Activated naive CD4-positive, alpha-beta T cell treated with anti-CD3 and anti-CD28 coated beads, Interleukin-2, amount 50 U/mL, for 24 hours (primary cell): ENCODE measurements at regions not wholly inside any gene's neighbourhood (a gene's known extent, or its start where the extent isn't known, plus 50 kb on each side); places are given as distances from the start of the nearest gene placed in this dataset.

Experiments
- H3K27ac Mint-ChIP-seq: one replicate; pipeline ENCODE4 v1.8.0; 2021; ENCODE audit warnings: mild to moderate bottlenecking, mixed read lengths
- H3K27me3 Mint-ChIP-seq: one replicate; pipeline ENCODE4 v1.8.0; 2021; ENCODE audit warnings: mixed read lengths
- H3K36me3 Mint-ChIP-seq: one replicate; pipeline ENCODE4 v1.8.0; 2021; ENCODE audit warnings: mixed read lengths
- H3K4me1 Mint-ChIP-seq: one replicate; pipeline ENCODE4 v1.8.0; 2021; ENCODE audit warnings: mixed read lengths
- H3K4me3 Mint-ChIP-seq: one replicate; pipeline ENCODE4 v1.8.0; 2021; ENCODE audit warnings: mild to moderate bottlenecking, mixed read lengths
- H3K9me3 Mint-ChIP-seq: one replicate; pipeline ENCODE4 v1.8.0; 2021; ENCODE audit warnings: mixed read lengths

GRCh38 chr9:113772121-113772810 lies 103.8 kb upstream of the ZNF618 start:
- peaks cover 4% of the 10 kb centered on the region for H3K27me3 Mint-ChIP-seq
- H3K36me3 Mint-ChIP-seq = no peaks in the 10 kb centered on the region
- H3K9me3 Mint-ChIP-seq = no peaks in the 10 kb centered on the region
- no peak overlapping the region for H3K4me3 Mint-ChIP-seq
- no peak overlapping the region for H3K27ac Mint-ChIP-seq
- H3K4me1 Mint-ChIP-seq = no peaks in the 10 kb centered on the region

- Mint-ChIP-seq H3K27me3 (peaks cover 2% of the 10 kb centered on the region), H3K27ac (no peak overlapping the region), H3K4me3 (no peak overlapping the region), H3K9me3 (no peaks in the 10 kb centered on the region), H3K4me1 (no peaks in the 10 kb centered on the region), H3K36me3 (no peaks in the 10 kb centered on the region)
Observed at GRCh38 chr9:113774963-113775362, 101.1 kb upstream of the ZNF618 start.

- Mint-ChIP-seq H3K36me3 (no peaks in the 10 kb centered on the region), H3K4me3 (no peak overlapping the region), H3K9me3 (no peaks in the 10 kb centered on the region), H3K4me1 (no peaks in the 10 kb centered on the region), H3K27me3 (peaks cover 2% of the 10 kb centered on the region), H3K27ac (no peak overlapping the region)
Observed at GRCh38 chr9:113775749-113776148, 100.4 kb upstream of the ZNF618 start.

- H3K27ac Mint-ChIP-seq = no peak overlapping the region
- H3K9me3 Mint-ChIP-seq = no peaks in the 10 kb centered on the region
- no peak overlapping the region for H3K4me3 Mint-ChIP-seq
- H3K36me3 Mint-ChIP-seq = no peaks in the 10 kb centered on the region
- H3K27me3 Mint-ChIP-seq = peaks cover 2% of the 10 kb centered on the region
- H3K4me1 Mint-ChIP-seq = no peaks in the 10 kb centered on the region
Observed at GRCh38 chr9:113776194-113776593, 99.9 kb upstream of the ZNF618 start.

GRCh38 chr9:113781381-113781780 lies 94.7 kb upstream of the ZNF618 start:
- H3K27me3 Mint-ChIP-seq = peaks cover 2% of the 10 kb centered on the region
- H3K9me3 Mint-ChIP-seq = no peaks in the 10 kb centered on the region
- H3K27ac Mint-ChIP-seq = no peak overlapping the region
- H3K36me3 Mint-ChIP-seq = no peaks in the 10 kb centered on the region
- H3K4me1 Mint-ChIP-seq = no peaks in the 10 kb centered on the region
- H3K4me3 Mint-ChIP-seq = no peak overlapping the region

- peaks cover 2% of the 10 kb centered on the region for H3K27me3 Mint-ChIP-seq
- H3K4me3 Mint-ChIP-seq = no peak overlapping the region
- no peaks in the 10 kb centered on the region for H3K9me3 Mint-ChIP-seq
- H3K4me1 Mint-ChIP-seq = no peaks in the 10 kb centered on the region
- H3K27ac Mint-ChIP-seq = no peak overlapping the region
- no peaks in the 10 kb centered on the region for H3K36me3 Mint-ChIP-seq
Observed at GRCh38 chr9:113781896-113782295, 94.2 kb upstream of the ZNF618 start.

GRCh38 chr9:113783475-113783874 lies 92.6 kb upstream of the ZNF618 start:
- Mint-ChIP-seq H3K4me1 (no peaks in the 10 kb centered on the region), H3K4me3 (no peak overlapping the region), H3K36me3 (no peaks in the 10 kb centered on the region), H3K27me3 (no peaks in the 10 kb centered on the region), H3K9me3 (no peaks in the 10 kb centered on the region), H3K27ac (no peak overlapping the region)

GRCh38 chr9:113785334-113785733 lies 90.8 kb upstream of the ZNF618 start:
- Mint-ChIP-seq H3K36me3 (no peaks in the 10 kb centered on the region), H3K4me3 (no peak overlapping the region), H3K27me3 (no peaks in the 10 kb centered on the region), H3K9me3 (no peaks in the 10 kb centered on the region), H3K4me1 (no peaks in the 10 kb centered on the region), H3K27ac (no peak overlapping the region)

- no peak overlapping the region for H3K27ac Mint-ChIP-seq
- no peaks in the 10 kb centered on the region for H3K27me3 Mint-ChIP-seq
- H3K4me3 Mint-ChIP-seq = no peak overlapping the region
- no peaks in the 10 kb centered on the region for H3K36me3 Mint-ChIP-seq
- no peaks in the 10 kb centered on the region for H3K4me1 Mint-ChIP-seq
- no peaks in the 10 kb centered on the region for H3K9me3 Mint-ChIP-seq
Observed at GRCh38 chr9:113786071-113786470, 90.0 kb upstream of the ZNF618 start.

- no peak overlapping the region for H3K27ac Mint-ChIP-seq
- H3K36me3 Mint-ChIP-seq = no peaks in the 10 kb centered on the region
- no peak overlapping the region for H3K4me3 Mint-ChIP-seq
- no peaks in the 10 kb centered on the region for H3K9me3 Mint-ChIP-seq
- peaks cover 1% of the 10 kb centered on the region for H3K27me3 Mint-ChIP-seq
- H3K4me1 Mint-ChIP-seq = no peaks in the 10 kb centered on the region
Observed at GRCh38 chr9:113787871-113788270, 88.2 kb upstream of the ZNF618 start.

- Mint-ChIP-seq H3K36me3 (no peaks in the 10 kb centered on the region), H3K9me3 (no peaks in the 10 kb centered on the region), H3K4me3 (no peak overlapping the region), H3K4me1 (no peaks in the 10 kb centered on the region), H3K27me3 (peaks cover 1% of the 10 kb centered on the region), H3K27ac (no peak overlapping the region)
Observed at GRCh38 chr9:113788616-113789330, 87.3 kb upstream of the ZNF618 start.

GRCh38 chr9:113790093-113790492 lies 86.0 kb upstream of the ZNF618 start:
- no peaks in the 10 kb centered on the region for H3K36me3 Mint-ChIP-seq
- no peak overlapping the region for H3K27ac Mint-ChIP-seq
- peaks cover 1% of the 10 kb centered on the region for H3K27me3 Mint-ChIP-seq
- H3K4me1 Mint-ChIP-seq = no peaks in the 10 kb centered on the region
- H3K4me3 Mint-ChIP-seq = no peak overlapping the region
- no peaks in the 10 kb centered on the region for H3K9me3 Mint-ChIP-seq

GRCh38 chr9:113793558-113793957 lies 82.6 kb upstream of the ZNF618 start:
- H3K36me3 Mint-ChIP-seq = no peaks in the 10 kb centered on the region
- no peak overlapping the region for H3K27ac Mint-ChIP-seq
- H3K9me3 Mint-ChIP-seq = no peaks in the 10 kb centered on the region
- peaks cover 3% of the 10 kb centered on the region for H3K27me3 Mint-ChIP-seq
- H3K4me3 Mint-ChIP-seq = no peak overlapping the region
- no peaks in the 10 kb centered on the region for H3K4me1 Mint-ChIP-seq

GRCh38 chr9:113794721-113795120 lies 81.4 kb upstream of the ZNF618 start:
- Mint-ChIP-seq H3K4me3 (no peak overlapping the region), H3K27me3 (peaks cover 3% of the 10 kb centered on the region), H3K4me1 (no peaks in the 10 kb centered on the region), H3K36me3 (no peaks in the 10 kb centered on the region), H3K9me3 (no peaks in the 10 kb centered on the region), H3K27ac (no peak overlapping the region)

- Mint-ChIP-seq H3K4me3 (no peak overlapping the region), H3K27ac (no peak overlapping the region), H3K27me3 (peaks cover 5% of the 10 kb centered on the region), H3K4me1 (no peaks in the 10 kb centered on the region), H3K36me3 (no peaks in the 10 kb centered on the region), H3K9me3 (no peaks in the 10 kb centered on the region)
Observed at GRCh38 chr9:113795811-113796392, 80.2 kb upstream of the ZNF618 start.

- H3K27ac Mint-ChIP-seq = no peak overlapping the region
- no peaks in the 10 kb centered on the region for H3K9me3 Mint-ChIP-seq
- H3K4me3 Mint-ChIP-seq = no peak overlapping the region
- peaks cover 5% of the 10 kb centered on the region for H3K27me3 Mint-ChIP-seq
- H3K36me3 Mint-ChIP-seq = no peaks in the 10 kb centered on the region
- no peaks in the 10 kb centered on the region for H3K4me1 Mint-ChIP-seq
Observed at GRCh38 chr9:113796646-113797426, 79.3 kb upstream of the ZNF618 start.
